Prostate gland (tissue), 2 donors: ENCODE measurements at regions not wholly inside any gene's neighbourhood (a gene's known extent, or its start where the extent isn't known, plus 50 kb on each side); places are given as distances from the start of the nearest gene placed in this dataset.

Experiments used
- DNase-seq: peaks from one replicate; pipeline ENCODE4 v3.0.0-alpha.2; 2019; ENCODE audit warnings: low spot score
- H3K27ac ChIP-seq, 2 donors: fragments of 200-600 bp; sonication (generic); 2 replicates each; pipeline ENCODE4 v1.5.1; 2017 to 2019
- H3K27me3 ChIP-seq: fragments of 200-600 bp; sonication (generic); replicated peaks from 2 replicates; pipeline ENCODE4 v1.5.1; 2019; ENCODE audit not compliant: insufficient read depth
- H3K36me3 ChIP-seq, 2 donors: fragments of 200-600 bp; sonication (generic); 1 replicate in 1 of 2; 2 replicates in 1 of 2; pipeline versions ENCODE4 v1.5.1 to v1.8.1; 2017 to 2019
- H3K4me1 ChIP-seq: fragments of 200-600 bp; sonication (generic); replicated peaks from 2 replicates; pipeline ENCODE4 v1.5.1; 2019
- H3K4me3 ChIP-seq, 2 donors: fragments of 200-600 bp; sonication (generic); 2 replicates each; pipeline ENCODE4 v1.5.1; 2017 to 2019
- H3K9me3 ChIP-seq: fragments of 200-600 bp; sonication (generic); 2 replicates; pipeline ENCODE4 v1.5.1; 2017
- CTCF ChIP-seq, 4 experiments: fragments of 200-600 bp in 2 of 4; fragments of 450-650 bp in 2 of 4; sonication (generic) in 2 of 4; IDR thresholded peaks; 1 replicate in 3 of 4; 2 replicates in 1 of 4; pipeline ENCODE4 v1.5.1; 2016 to 2019; ENCODE audit warnings: antibody characterized with exemption in 4 of 4, mild to moderate bottlenecking in 2 of 4, moderate library complexity in 2 of 4
- POLR2A ChIP-seq: fragments of 450-650 bp; IDR thresholded peaks from one replicate; pipeline ENCODE4 v1.6.1; 2016; ENCODE audit warnings: antibody characterized with exemption, mild to moderate bottlenecking
- POLR2AphosphoS5 ChIP-seq: sonication (generic); formaldehyde crosslinking; IDR thresholded peaks from one replicate; pipeline ENCODE4 v1.6.1; 2017; ENCODE audit warnings: antibody characterized with exemption
- WGBS: methylation state at CpG from one replicate; pipeline ENCODE4 v1.1.5; 2018; 5-methylcytosine and 5-hydroxymethylcytosine counted together
- intact Hi-C: fragments of 100-400 bp; cut with DNase I; formaldehyde crosslinking; loops from one replicate; pipeline ENCODE4 v1.14.2; 2022

- intact Hi-C loops = no loop called here
- Histone ChIP-seq H3K27ac (no peak overlapping the region), H3K27me3 (no peaks in the 10 kb centered on the region), H3K9me3 (no peaks in the 10 kb centered on the region), H3K4me1 (no peaks in the 10 kb centered on the region), H3K36me3 (no peaks in the 10 kb centered on the region), H3K4me3 (no peak overlapping the region)
- no peak for DNase-seq
- TF ChIP-seq POLR2A (no peak), POLR2AphosphoS5 (no peak), CTCF (IDR thresholded peaks at IDR 0.05) (no peak)
These were observed 205.8 kb upstream of the NRXN1 start for GRCh38 chr2:51237626-51238271.

GRCh38 chr2:51232027-51232426 is 200.1 kb upstream of the NRXN1 start:
- TF ChIP-seq POLR2AphosphoS5 (no peak), POLR2A (no peak), CTCF (IDR thresholded peaks at IDR 0.05) (no peak)
- H3K9me3 ChIP-seq = no peaks in the 10 kb centered on the region
- no peak overlapping the region for H3K4me3 ChIP-seq
- H3K27ac ChIP-seq = no peak overlapping the region
- no peaks in the 10 kb centered on the region for H3K27me3 ChIP-seq
- no peaks in the 10 kb centered on the region for H3K36me3 ChIP-seq
- H3K4me1 ChIP-seq = no peaks in the 10 kb centered on the region
- DNase-seq = no peak
- intact Hi-C loops = no loop called here
- WGBS = 40% methylated on average over 1 of the region's 1 CpG

GRCh38 chr2:51231071-51231470 is 199.1 kb upstream of the NRXN1 start:
- 56% methylated on average over 2 of the region's 2 CpGs for WGBS
- Histone ChIP-seq H3K4me1 (no peaks in the 10 kb centered on the region), H3K27ac (no peak overlapping the region), H3K27me3 (no peaks in the 10 kb centered on the region), H3K9me3 (no peaks in the 10 kb centered on the region), H3K4me3 (no peak overlapping the region), H3K36me3 (no peaks in the 10 kb centered on the region)
- no peak for TF ChIP-seq POLR2AphosphoS5
- no peak for DNase-seq
- intact Hi-C loops = no loop called here

GRCh38 chr2:51225377-51225776 is 193.4 kb upstream of the NRXN1 start:
- no peaks in the 10 kb centered on the region for H3K9me3 ChIP-seq
- no peaks in the 10 kb centered on the region for H3K4me1 ChIP-seq
- no peak overlapping the region for H3K4me3 ChIP-seq
- no peaks in the 10 kb centered on the region for H3K27me3 ChIP-seq
- 77% methylated on average over 3 of the region's 3 CpGs for WGBS
- no peak overlapping the region for H3K27ac ChIP-seq
- no peak for DNase-seq
- no peaks in the 10 kb centered on the region for H3K36me3 ChIP-seq
- no peak for TF ChIP-seq POLR2A
- TF ChIP-seq CTCF (IDR thresholded peaks at IDR 0.05) = no peak
- no peak for TF ChIP-seq POLR2AphosphoS5
- intact Hi-C loops = no loop called here

- H3K4me1 ChIP-seq = no peaks in the 10 kb centered on the region
- DNase-seq = no peak
- no peaks in the 10 kb centered on the region for H3K27me3 ChIP-seq
- intact Hi-C loops = no loop called here
- no peaks in the 10 kb centered on the region for H3K36me3 ChIP-seq
- H3K4me3 ChIP-seq = no peak overlapping the region
- no peaks in the 10 kb centered on the region for H3K9me3 ChIP-seq
- TF ChIP-seq POLR2AphosphoS5 = no peak
- TF ChIP-seq CTCF (IDR thresholded peaks at IDR 0.05) = no peak
- no peak for TF ChIP-seq POLR2A
- H3K27ac ChIP-seq = no peak overlapping the region
These were observed 192.9 kb upstream of the NRXN1 start for GRCh38 chr2:51224790-51225189.
